SK-N-SH (cell line): ENCODE measurements at regions not wholly inside any gene's neighbourhood (a gene's known extent, or its start where the extent isn't known, plus 50 kb on each side); places are given as distances from the start of the nearest gene placed in this dataset.

Experiments
- CTCF ChIP-seq: fragments of 200-600 bp; sonication (generic); IDR thresholded peaks from 2 replicates; pipeline ENCODE4 v1.6.1; 2017; ENCODE audit warnings: antibody characterized with exemption, mild to moderate bottlenecking, moderate library complexity
- SMC3 ChIP-seq: IDR thresholded peaks from 2 replicates; pipeline ENCODE4 v1.6.1; 2012; ENCODE audit warnings: low read depth, low read length, improper control_type of control experiment

- no peak for TF ChIP-seq CTCF
- no peak for TF ChIP-seq SMC3
These were observed 171.5 kb upstream of the PALMD start for GRCh38 chr1:99474350-99474893.
